Central memory CD8-positive, alpha-beta T cell (primary cell): ENCODE measurements at regions not wholly inside any gene's neighbourhood (a gene's known extent, or its start where the extent isn't known, plus 50 kb on each side); places are given as distances from the start of the nearest gene placed in this dataset.
"Not testable (repeated sequence)": the region's sequence is repeated elsewhere in the genome, so short reads cannot be mapped to it uniquely, and the experiment has no call there.

ENCODE experiments used
- ATAC-seq: fragments of 150-1000 bp; cut with Tn5 transposase; replicated peaks from 2 replicates; pipeline ENCODE4 v1.10.0; 2022; ENCODE audit warnings: mild to moderate bottlenecking, moderate FRiP score, moderate number of reproducible peaks; ENCODE audit not compliant: poor library complexity, severe bottlenecking; ENCODE audit errors: extremely low read depth
- DNase-seq, 2 donors: peaks; one replicate each; pipeline ENCODE4 v3.0.0; 2021; ENCODE audit warnings: low spot score in 2 of 2
- H3K27ac Mint-ChIP-seq: one replicate; pipeline ENCODE4 v1.8.0; 2022; ENCODE audit warnings: low read depth, mild to moderate bottlenecking, moderate library complexity, mixed read lengths
- H3K27me3 Mint-ChIP-seq: one replicate; pipeline ENCODE4 v1.8.0; 2022; ENCODE audit warnings: mixed read lengths
- H3K36me3 Mint-ChIP-seq: one replicate; pipeline ENCODE4 v1.8.0; 2022; ENCODE audit warnings: mild to moderate bottlenecking, moderate library complexity, mixed read lengths; ENCODE audit not compliant: insufficient read depth
- H3K4me1 Mint-ChIP-seq: one replicate; pipeline ENCODE4 v1.8.0; 2022; ENCODE audit warnings: mixed read lengths
- H3K4me3 Mint-ChIP-seq: one replicate; pipeline ENCODE4 v1.8.0; 2022; ENCODE audit warnings: mild to moderate bottlenecking, moderate library complexity, mixed read lengths
- H3K9me3 Mint-ChIP-seq: one replicate; pipeline ENCODE4 v1.8.0; 2022; ENCODE audit warnings: mixed read lengths

- no peak for DNase-seq
- H3K27ac Mint-ChIP-seq: no peak overlapping the region
- no peaks in the 10 kb centered on the region for H3K27me3 Mint-ChIP-seq
- H3K4me1 Mint-ChIP-seq: no peaks in the 10 kb centered on the region
- H3K4me3 Mint-ChIP-seq: no peak overlapping the region
- H3K36me3 Mint-ChIP-seq: peaks cover 1% of the 10 kb centered on the region
- ATAC-seq: no peak
- no peaks in the 10 kb centered on the region for H3K9me3 Mint-ChIP-seq
Measured at GRCh38 chr3:144554889-144555288, 583.3 kb downstream of the DIPK2A start.

GRCh38 chr3:144556392-144556791, 584.8 kb downstream of the DIPK2A start:
- ATAC-seq (no peak), DNase-seq (no peak)
- Mint-ChIP-seq H3K4me1 (no peaks in the 10 kb centered on the region), H3K36me3 (peaks cover 1% of the 10 kb centered on the region), H3K27me3 (no peaks in the 10 kb centered on the region), H3K4me3 (no peak overlapping the region), H3K9me3 (no peaks in the 10 kb centered on the region), H3K27ac (no peak overlapping the region)

GRCh38 chr3:144557515-144557914, 585.9 kb downstream of the DIPK2A start:
- no peak overlapping the region for H3K4me3 Mint-ChIP-seq
- DNase-seq (no peak), ATAC-seq (no peak)
- no peaks in the 10 kb centered on the region for H3K27me3 Mint-ChIP-seq
- H3K36me3 Mint-ChIP-seq: peaks cover 1% of the 10 kb centered on the region
- no peaks in the 10 kb centered on the region for H3K4me1 Mint-ChIP-seq
- H3K27ac Mint-ChIP-seq: no peak overlapping the region
- H3K9me3 Mint-ChIP-seq: no peaks in the 10 kb centered on the region

DNA sequence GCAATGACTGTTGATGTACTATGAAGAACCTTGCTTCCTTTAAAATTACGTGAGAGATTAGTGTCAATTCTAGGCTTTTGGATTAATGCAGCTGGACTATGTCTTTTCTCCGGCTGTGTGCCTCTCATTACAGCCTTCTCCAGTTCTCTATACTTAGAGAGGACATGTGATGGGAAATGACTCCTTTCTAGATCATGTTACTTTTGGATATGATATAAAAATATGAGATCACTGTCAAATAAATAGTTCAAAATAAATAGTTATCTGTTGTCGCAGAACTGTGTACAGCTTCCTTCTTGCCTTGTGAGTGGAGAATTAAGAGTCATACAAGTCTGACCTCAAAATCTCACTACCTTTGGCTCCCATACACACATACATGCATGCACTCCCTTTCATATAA, 592.4 kb downstream of the DIPK2A start:
- Mint-ChIP-seq H3K27ac (no peak overlapping the region), H3K4me1 (no peaks in the 10 kb centered on the region)
- no peak for ATAC-seq

DNA sequence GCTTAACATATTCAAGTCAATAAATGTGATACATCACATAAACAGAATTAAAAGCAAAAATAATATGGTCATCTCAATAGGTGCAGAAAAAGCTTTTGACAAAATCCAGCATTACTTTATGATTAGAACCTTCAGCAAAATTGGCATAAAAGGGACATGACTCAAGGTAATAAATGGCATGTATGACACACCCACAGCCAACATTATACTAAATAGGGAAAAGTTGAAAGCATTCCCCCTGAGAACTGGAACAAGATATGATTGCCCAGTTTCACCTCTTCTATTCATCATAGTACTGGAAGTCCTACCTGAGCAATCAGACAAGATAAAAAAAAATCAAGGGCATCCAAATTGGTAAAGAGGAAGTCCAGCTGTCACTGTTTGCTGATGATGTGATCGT, 594.7 kb downstream of the DIPK2A start:
- DNase-seq: no peak
- Mint-ChIP-seq H3K27ac (no peak overlapping the region), H3K4me1 (no peaks in the 10 kb centered on the region), H3K9me3 (no peaks in the 10 kb centered on the region), H3K27me3 (no peaks in the 10 kb centered on the region), H3K36me3 (no peaks in the 10 kb centered on the region), H3K4me3 (no peak overlapping the region)
- no peak for ATAC-seq

More for the DNA sequence above, 592.4 kb downstream of the DIPK2A start:
- DNase-seq: no peak
- H3K9me3 Mint-ChIP-seq: no peaks in the 10 kb centered on the region
- no peak overlapping the region for H3K4me3 Mint-ChIP-seq
- no peaks in the 10 kb centered on the region for H3K27me3 Mint-ChIP-seq
- no peaks in the 10 kb centered on the region for H3K36me3 Mint-ChIP-seq

GRCh38 chr3:144569651-144570050, 598.0 kb downstream of the DIPK2A start:
- DNase-seq: no peak
- no peaks in the 10 kb centered on the region for H3K36me3 Mint-ChIP-seq
- H3K4me3 Mint-ChIP-seq: no peak overlapping the region

GRCh38 chr3:144583871-144584270, 612.2 kb downstream of the DIPK2A start:
- peaks cover 6% of the 10 kb centered on the region for H3K9me3 Mint-ChIP-seq
- no peak overlapping the region for H3K4me3 Mint-ChIP-seq
- no peaks in the 10 kb centered on the region for H3K36me3 Mint-ChIP-seq
- no peaks in the 10 kb centered on the region for H3K4me1 Mint-ChIP-seq
- DNase-seq (no peak), ATAC-seq (no peak)
- no peak overlapping the region for H3K27ac Mint-ChIP-seq
- no peaks in the 10 kb centered on the region for H3K27me3 Mint-ChIP-seq

More at GRCh38 chr3:144569651-144570050, 598.0 kb downstream of the DIPK2A start:
- Mint-ChIP-seq H3K27me3 (no peaks in the 10 kb centered on the region), H3K4me1 (no peaks in the 10 kb centered on the region), H3K27ac (no peak overlapping the region), H3K9me3 (no peaks in the 10 kb centered on the region)
- ATAC-seq: no peak

DNA sequence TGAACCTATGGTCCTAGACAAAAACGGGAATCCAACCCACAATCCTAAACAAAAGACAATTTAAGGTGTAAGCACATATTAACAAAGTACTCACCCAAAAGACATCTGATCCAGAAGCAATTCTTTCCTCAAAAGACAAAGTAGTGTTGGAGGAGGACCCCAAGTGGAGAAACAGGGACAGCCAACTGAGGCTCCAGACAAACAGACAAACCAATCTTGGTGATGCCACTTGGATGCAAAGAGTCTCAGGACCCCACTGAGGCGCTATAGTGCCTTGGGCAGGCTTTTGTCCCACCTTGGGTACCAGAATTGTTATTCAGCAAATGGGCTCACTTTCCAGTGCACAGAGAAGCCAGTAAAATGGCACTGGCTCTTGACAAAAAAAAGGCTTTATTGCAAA, 613.8 kb downstream of the DIPK2A start:
- H3K27ac Mint-ChIP-seq: no peak overlapping the region

DNA sequence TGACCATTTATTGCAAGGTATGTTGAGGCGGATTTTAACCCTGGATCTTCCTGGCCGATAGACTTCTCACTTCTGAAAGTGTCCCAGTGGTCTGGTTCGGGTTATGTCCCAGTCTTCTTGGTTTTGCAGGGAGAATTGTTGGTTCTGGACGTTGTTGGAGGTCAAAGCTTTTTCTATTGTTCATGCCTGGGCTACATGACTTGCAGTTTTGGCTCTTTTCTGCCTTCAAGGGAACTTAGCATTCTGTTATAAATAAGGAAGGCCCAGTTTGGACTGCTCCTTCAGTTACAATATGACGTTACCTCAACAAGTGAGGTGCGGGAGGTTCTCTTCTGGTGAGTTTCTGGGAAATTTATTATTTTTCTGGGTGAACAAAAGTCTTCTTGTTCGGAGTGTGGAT, 614.3 kb downstream of the DIPK2A start:
- no peaks in the 10 kb centered on the region for H3K36me3 Mint-ChIP-seq
- H3K4me1 Mint-ChIP-seq: no peaks in the 10 kb centered on the region
- H3K4me3 Mint-ChIP-seq: no peak overlapping the region
- no peaks in the 10 kb centered on the region for H3K27me3 Mint-ChIP-seq
- ATAC-seq (no peak), DNase-seq (no peak)
- no peak overlapping the region for H3K27ac Mint-ChIP-seq
- H3K9me3 Mint-ChIP-seq: peaks cover 2% of the 10 kb centered on the region

More for the DNA sequence above, 613.8 kb downstream of the DIPK2A start:
- ATAC-seq (no peak), DNase-seq (no peak)
- no peaks in the 10 kb centered on the region for H3K4me1 Mint-ChIP-seq
- no peak overlapping the region for H3K4me3 Mint-ChIP-seq
- peaks cover 6% of the 10 kb centered on the region for H3K9me3 Mint-ChIP-seq
- no peaks in the 10 kb centered on the region for H3K27me3 Mint-ChIP-seq
- no peaks in the 10 kb centered on the region for H3K36me3 Mint-ChIP-seq

DNA sequence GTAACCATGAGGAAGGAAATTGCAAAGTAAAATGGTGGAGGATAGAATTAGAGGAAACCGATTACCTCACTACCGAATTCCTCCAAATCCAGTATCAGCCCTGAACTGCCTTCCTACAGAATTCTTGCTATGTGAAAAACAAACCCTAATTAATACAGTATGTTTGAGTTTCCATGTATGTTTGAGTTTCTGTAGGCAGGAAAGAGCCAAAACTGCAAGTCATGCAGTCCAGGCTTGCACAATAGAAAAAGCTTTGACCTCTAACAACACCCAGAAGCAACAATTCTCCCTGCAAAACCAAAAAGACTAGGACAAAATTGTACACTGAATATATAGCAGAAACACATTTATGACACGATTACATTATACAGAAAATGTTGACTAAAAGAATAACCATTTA, 614.8 kb downstream of the DIPK2A start:
- ATAC-seq: no peak
- Mint-ChIP-seq H3K4me3 (no peak overlapping the region), H3K27me3 (no peaks in the 10 kb centered on the region), H3K36me3 (no peaks in the 10 kb centered on the region), H3K4me1 (no peaks in the 10 kb centered on the region), H3K27ac (no peak overlapping the region), H3K9me3 (no peaks in the 10 kb centered on the region)
- no peak for DNase-seq

DNA sequence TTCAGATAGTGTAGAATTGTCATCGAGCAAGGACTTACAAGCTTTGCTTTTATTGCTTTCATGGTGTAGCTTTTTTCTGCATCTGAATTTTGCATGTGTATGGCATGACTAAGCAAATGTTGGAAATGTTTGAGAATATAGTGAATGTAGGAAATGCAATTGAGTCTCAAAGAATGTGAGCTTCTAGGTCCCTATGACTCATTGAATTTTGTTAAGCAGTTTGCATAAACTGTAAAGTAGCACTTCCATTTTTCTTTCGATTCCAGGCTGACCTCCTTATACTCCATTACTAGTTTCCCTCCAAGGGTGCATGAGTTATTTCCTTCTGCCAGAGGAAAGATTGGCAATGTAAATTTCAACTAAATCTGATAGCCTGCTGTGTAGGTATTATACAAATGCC, 619.2 kb downstream of the DIPK2A start:
- ATAC-seq (no peak), DNase-seq (no peak)
- Mint-ChIP-seq H3K36me3 (no peaks in the 10 kb centered on the region), H3K27me3 (no peaks in the 10 kb centered on the region), H3K4me3 (no peak overlapping the region), H3K9me3 (no peaks in the 10 kb centered on the region), H3K4me1 (no peaks in the 10 kb centered on the region), H3K27ac (no peak overlapping the region)

- no peaks in the 10 kb centered on the region for H3K4me1 Mint-ChIP-seq
- H3K27me3 Mint-ChIP-seq: no peaks in the 10 kb centered on the region
- no peak overlapping the region for H3K27ac Mint-ChIP-seq
- no peaks in the 10 kb centered on the region for H3K9me3 Mint-ChIP-seq
- H3K36me3 Mint-ChIP-seq: no peaks in the 10 kb centered on the region
- DNase-seq: no peak
- no peak for ATAC-seq
- no peak overlapping the region for H3K4me3 Mint-ChIP-seq
Measured at GRCh38 chr3:144593881-144594280, 622.3 kb downstream of the DIPK2A start.

DNA sequence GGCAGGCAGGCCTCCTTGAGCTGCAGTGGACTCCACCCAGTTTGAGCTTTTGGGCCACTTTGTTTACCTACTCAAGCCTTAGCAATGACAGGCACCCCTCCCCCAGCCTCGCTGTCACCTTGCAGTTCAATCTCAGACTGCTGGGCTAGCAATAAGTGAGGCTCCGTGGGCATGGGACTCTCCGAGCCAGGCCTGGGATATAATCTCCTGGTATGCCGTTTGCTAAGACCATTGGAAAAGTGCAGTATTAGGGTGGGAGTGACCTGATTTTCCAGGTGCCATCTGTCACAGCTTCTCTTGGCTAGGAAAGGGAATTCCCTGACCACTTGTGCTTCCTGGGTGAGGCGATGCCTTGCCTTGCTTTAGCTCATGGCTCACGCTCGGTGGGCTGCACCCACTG, 648.6 kb downstream of the DIPK2A start:
- peaks cover 15% of the 10 kb centered on the region for H3K9me3 Mint-ChIP-seq
- not testable (repeated sequence) for H3K36me3 Mint-ChIP-seq, H3K4me1 Mint-ChIP-seq

DNA sequence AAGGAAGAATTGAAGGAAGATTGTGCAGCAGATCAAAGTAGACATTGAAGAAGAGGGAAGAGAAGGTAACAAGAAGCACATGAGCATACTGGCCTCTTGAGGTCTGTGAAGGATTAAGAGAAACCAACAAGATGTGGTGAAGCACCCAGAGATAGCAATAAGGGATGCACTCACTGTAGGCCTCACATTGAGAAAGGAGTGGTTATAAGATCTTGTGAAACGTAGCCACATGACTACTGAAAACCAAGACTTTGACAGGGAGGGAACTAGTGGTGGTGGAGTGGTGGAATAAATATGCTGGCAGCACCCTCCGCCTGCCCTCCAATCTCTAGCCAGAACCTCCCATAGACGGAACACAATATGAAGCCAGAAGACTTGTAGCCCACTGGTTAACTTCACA, 651.2 kb downstream of the DIPK2A start:
- ATAC-seq (no peak), DNase-seq (no peak)
- Mint-ChIP-seq H3K36me3 (no peaks in the 10 kb centered on the region), H3K4me3 (no peak overlapping the region), H3K27ac (no peak overlapping the region), H3K4me1 (no peaks in the 10 kb centered on the region), H3K9me3 (peaks cover 7% of the 10 kb centered on the region), H3K27me3 (no peaks in the 10 kb centered on the region)

More for the DNA sequence above, 648.6 kb downstream of the DIPK2A start:
- not testable (repeated sequence) for ATAC-seq, H3K27ac Mint-ChIP-seq, DNase-seq, H3K27me3 Mint-ChIP-seq, H3K4me3 Mint-ChIP-seq
